Skeletal muscle cell (primary cell): ENCODE measurements at regions not wholly inside any gene's neighbourhood (a gene's known extent, or its start where the extent isn't known, plus 50 kb on each side); places are given as distances from the start of the nearest gene placed in this dataset.
"Not testable (repeated sequence)": the region's sequence is repeated elsewhere in the genome, so short reads cannot be mapped to it uniquely, and the experiment has no call there.

Experiments used
- DNase-seq: peaks from one replicate; pipeline ENCODE4 v3.0.0-alpha.2; 2010; ENCODE audit warnings: low read depth
- H3K4me3 ChIP-seq: 2 replicates; pipeline ENCODE4 v1.5.1; 2011; ENCODE audit warnings: low read depth, mild to moderate bottlenecking, control low read depth, low read length, moderate library complexity

- DNase-seq: no peak
- H3K4me3 ChIP-seq: no peak overlapping the region
Measured at GRCh38 chr1:99062192-99062591, 57.5 kb upstream of the PLPPR5 start.

DNA sequence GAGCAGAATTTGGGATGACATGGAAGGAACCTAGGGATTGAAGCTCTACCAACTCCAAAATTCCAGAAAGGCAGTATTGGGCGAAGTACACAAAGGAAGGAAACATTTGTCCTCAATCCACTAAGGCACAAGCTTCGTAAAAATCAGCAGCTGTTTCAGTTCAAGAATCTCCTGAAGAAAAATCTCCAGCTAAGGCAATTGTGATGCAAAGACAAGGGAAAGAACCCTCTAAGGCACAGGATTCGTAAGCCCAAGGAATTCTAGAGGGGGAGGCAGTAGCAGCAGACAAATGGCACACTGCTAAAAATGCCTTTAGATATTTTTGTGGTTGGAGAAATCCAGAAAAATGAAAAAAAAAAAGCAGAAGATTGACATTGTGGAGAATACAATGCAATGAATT lies 64.5 kb upstream of the PLPPR5 start:
- no peak for DNase-seq
- H3K4me3 ChIP-seq: no peak overlapping the region

DNA sequence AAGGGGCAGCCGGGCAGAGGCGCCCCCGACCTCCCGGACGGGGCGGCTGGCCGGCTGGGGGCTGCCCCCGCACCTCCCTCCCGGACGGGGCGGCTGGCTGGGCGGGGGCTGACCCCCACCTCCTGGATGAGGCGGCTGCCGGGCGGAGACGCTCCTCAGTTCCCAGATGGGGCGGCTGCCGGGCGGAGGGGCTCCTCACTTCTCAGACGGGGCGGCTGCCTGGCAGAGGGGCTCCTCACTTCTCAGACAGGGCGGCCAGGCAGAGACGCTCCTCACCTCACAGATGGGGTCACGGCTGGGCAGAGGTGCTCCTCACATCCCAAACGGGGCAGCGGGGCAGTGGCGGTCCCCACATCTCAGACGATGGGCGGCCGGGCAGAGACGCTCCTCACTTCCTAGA lies 73.9 kb upstream of the PLPPR5 start:
- DNase-seq, H3K4me3 ChIP-seq: not testable (repeated sequence)

GRCh38 chr1:99082366-99082765 lies 77.7 kb upstream of the PLPPR5 start:
- DNase-seq: no peak
- no peak overlapping the region for H3K4me3 ChIP-seq

- no peak overlapping the region for H3K4me3 ChIP-seq
- DNase-seq: no peak
Measured at GRCh38 chr1:99083338-99083737, 78.7 kb upstream of the PLPPR5 start.

- H3K4me3 ChIP-seq: no peak overlapping the region
- no peak for DNase-seq
Measured at GRCh38 chr1:99084562-99084961, 79.9 kb upstream of the PLPPR5 start.

DNA sequence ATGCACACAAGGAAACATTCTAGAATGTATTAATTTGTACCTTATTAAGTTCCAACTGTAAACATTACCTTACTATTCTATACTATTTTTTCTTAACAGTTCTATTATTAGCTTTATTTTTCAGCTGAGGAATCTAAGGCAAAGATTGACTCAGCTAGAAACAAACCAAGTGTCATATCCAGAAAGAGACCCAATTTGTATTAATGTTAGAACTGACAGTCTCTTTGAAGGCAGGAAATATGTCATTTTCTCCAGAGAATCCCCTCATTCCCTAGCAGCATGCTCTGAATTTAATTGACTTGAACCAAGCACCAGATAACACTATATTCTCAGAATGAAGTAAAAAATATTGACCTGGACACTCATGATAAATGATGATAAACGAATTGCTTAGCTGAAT lies 81.4 kb upstream of the PLPPR5 start:
- no peak overlapping the region for H3K4me3 ChIP-seq
- no peak for DNase-seq

DNA sequence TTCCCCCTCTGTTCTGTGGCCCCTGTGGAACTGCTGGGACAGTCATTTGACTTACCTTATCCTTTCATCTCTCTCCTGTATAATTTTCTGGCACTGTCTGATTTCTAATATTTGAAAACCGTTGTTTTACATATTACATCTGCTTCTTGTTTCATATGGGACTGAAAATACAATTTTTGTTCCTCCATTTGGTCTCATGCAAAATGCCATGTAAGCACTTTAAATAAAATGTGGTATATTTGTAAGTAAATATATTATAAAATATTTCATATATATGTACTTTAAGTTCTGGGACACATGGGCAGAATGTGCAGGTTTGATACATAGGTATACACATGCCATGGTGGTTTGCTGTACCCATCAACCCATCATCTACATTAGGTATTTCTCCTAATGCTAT lies 93.9 kb upstream of the PLPPR5 start:
- no peak overlapping the region for H3K4me3 ChIP-seq
- no peak for DNase-seq

DNA sequence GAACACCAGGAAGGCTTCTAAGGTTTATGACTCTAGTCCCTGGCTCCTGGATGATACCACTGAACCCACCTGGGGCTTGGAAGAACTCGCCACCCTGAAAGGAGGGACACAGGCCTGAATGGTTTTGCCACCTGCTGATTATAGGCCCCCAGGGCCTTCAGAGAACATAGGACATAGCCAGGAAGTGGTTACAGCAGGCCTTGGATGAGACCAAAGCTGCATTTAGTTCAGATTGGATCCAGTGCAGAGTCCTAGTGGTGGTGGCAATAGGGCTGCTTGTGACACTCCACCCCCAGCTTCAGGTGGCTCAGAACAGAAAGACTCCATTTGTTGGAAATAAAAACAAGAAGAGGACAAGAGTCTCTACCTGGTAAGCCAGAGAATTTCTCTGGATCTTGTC lies 101.6 kb upstream of the PLPPR5 start:
- DNase-seq: no peak
- no peak overlapping the region for H3K4me3 ChIP-seq

DNA sequence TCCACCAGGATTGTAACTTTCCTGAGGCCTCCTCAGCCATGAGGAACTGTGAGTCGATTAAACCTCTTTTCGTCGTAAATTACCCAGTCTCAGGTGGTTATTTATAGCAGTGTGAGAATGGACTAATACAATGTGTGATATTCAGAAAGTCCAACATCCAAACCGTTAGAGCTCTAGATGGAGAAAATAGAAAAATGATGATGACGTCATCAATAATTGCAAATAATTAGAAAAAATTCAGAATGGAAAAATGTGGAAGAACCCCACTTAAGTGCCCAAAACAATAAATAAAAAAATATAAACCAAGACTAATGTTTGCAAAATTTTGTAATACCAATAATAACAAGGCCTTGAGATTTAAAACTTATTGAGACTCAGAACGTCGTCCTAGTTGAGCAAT lies 103.0 kb upstream of the PLPPR5 start:
- DNase-seq: no peak
- H3K4me3 ChIP-seq: no peak overlapping the region

GRCh38 chr1:99110140-99111041 lies 105.7 kb upstream of the PLPPR5 start:
- no peak overlapping the region for H3K4me3 ChIP-seq
- no peak for DNase-seq

DNA sequence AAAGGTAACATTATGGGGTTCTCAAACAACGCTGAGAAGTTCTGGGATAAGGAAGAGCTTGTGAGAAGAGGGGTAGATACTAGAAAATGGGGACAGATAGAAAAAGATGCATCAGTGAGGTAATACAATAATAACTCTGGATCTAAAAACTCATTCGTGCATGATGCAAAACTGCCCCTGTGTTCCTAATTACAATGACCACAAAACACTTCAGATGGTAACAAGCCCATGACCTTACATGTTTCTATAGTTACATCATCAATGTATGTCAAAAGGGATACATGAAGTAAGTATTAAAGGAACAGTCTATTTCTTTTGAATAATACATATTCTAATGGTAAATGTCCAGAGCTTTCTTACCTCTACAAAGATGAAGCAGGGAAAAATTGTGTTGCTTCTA lies 110.6 kb upstream of the PLPPR5 start:
- H3K4me3 ChIP-seq: no peak overlapping the region
- no peak for DNase-seq

DNA sequence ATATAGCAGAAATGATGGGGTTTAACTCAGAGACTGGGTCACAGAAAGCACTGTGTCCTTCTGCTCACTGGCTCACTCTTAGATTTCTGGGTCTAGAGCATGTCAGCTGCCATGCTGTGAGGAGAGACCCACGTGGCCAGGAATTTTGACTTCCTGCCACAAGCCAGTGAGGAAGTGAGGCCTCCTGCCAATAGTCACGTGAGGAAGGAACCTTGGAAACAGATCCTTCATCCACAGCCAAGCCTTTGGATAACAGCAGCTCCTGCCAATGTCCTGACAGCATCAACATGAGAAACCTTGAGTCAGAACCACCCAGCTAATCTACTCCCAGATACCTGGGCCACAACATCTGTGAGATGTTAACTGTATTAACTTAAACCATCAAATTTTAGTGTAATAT lies 114.5 kb upstream of the PLPPR5 start:
- no peak for DNase-seq
- H3K4me3 ChIP-seq: no peak overlapping the region

GRCh38 chr1:99122039-99122438 lies 117.4 kb upstream of the PLPPR5 start:
- H3K4me3 ChIP-seq: no peak overlapping the region
- DNase-seq: no peak

DNA sequence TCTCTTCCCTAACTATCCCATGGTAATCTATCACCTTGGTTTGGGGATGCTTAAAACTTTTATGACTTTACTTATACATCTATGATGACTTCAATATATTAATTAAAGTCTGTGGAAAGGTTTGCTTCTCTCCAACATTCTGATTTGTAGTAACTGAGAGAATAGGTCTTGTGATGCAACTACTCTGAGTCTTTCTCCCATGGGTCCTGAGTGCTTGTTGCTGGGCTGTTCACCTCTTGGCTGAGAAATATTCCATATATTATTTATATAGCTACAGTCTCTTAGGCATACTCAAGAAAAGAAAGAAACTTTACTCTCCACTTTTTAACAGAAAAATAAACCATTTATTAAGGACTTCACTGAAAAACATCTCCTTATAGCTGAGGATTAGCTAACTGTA lies 119.3 kb upstream of the PLPPR5 start:
- no peak overlapping the region for H3K4me3 ChIP-seq
- DNase-seq: no peak

- no peak for DNase-seq
- no peak overlapping the region for H3K4me3 ChIP-seq
Measured at GRCh38 chr1:99131546-99131945, 126.9 kb upstream of the PLPPR5 start.

- no peak for DNase-seq
- H3K4me3 ChIP-seq: no peak overlapping the region
Measured at GRCh38 chr1:99133756-99134500, 129.3 kb upstream of the PLPPR5 start.

DNA sequence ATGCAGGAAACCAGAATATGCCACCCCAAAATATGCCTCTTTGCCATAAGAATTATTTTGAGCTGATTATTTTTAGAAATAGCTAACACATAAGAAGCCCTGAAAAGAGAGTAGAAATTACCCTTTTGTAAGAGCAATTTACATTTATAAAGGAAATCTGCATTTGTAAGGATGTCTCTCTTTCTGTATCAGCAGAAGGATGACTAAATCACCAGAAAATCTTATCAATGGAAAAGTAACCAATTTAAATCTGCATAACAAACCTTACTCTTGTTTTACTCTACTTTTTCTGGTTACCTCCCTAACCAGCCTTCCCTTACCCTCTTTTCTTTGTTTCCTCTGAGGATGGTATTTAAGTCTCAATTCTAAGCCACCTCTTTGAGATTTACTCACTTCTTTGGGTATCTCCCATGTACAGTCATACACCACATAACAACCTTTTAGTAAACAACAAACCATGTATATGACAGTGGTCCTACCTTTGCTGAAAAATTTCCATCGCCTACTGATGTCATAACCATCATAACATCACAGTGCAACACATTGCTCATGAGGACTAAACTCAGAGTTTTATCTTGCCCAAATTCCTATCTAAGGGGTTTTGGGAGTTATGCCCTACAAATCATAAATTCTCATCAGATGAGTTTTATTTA lies 126.6 kb upstream of the PLPPR4 start:
- no peak overlapping the region for H3K4me3 ChIP-seq
- no peak for DNase-seq

DNA sequence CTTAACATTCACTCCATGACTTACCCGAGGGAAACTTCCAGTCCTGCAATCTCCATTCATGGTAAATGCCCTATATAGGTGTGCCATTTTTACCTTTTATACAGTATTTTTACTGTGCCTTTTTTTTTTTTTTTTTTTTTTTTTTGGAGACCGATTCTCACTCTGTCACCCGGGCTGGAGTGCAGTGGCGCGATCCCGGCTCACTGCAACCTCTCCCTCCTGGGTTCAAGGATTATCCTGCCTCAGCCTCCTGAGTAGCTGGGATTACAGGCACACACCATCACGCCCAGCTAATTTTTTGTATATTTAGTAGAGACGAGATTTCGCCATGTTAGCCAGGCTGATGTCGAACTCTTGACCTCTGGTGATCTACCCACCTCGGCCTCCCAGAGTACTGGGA lies 124.4 kb upstream of the PLPPR4 start:
- no peak for DNase-seq
- H3K4me3 ChIP-seq: no peak overlapping the region

DNA sequence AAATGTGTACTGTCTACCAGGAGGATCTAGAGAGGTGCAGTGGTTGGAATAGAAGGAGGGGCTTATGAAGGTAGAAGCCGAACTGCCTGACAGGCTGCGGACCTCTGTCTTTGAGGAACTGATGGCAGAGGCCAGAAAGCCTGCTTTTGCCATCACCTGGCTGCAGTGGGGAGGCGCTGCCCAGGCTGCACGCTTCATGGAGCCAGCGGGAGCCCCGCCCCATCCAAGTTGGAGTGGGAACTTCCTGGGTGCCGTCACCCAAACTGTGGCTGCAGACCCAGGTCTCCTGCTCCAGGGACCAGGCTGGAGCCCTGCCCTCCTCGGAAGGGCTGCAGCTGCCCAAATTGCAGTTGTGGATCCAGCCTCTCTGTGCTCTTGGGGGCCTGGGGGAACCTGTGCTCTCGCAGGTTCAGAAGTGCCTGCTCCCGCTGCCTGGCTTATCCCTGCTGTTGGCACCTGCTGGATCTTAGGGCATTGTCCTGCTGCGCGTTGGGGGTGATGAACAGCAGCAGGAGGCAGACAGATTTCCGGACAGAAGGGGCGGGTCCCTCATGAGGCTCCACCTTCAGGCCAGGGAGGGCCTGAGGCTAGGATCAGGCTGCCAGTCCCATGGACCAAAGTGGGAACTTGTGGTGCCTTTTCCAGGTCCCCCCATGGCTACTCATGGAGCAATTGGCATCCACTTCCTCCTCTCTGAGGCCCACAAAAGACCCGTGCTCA lies 118.0 kb upstream of the PLPPR4 start:
- no peak overlapping the region for H3K4me3 ChIP-seq
- DNase-seq: no peak
